DMS 273 (cell line): ENCODE measurements at regions not wholly inside any gene's neighbourhood (a gene's known extent, or its start where the extent isn't known, plus 50 kb on each side); places are given as distances from the start of the nearest gene placed in this dataset.

Experiments used
- DNase-seq: peaks from one replicate; lab custom pipeline; 2025; ENCODE audit not compliant: unreplicated experiment; lab: John Stamatoyannopoulos, UW

DNA sequence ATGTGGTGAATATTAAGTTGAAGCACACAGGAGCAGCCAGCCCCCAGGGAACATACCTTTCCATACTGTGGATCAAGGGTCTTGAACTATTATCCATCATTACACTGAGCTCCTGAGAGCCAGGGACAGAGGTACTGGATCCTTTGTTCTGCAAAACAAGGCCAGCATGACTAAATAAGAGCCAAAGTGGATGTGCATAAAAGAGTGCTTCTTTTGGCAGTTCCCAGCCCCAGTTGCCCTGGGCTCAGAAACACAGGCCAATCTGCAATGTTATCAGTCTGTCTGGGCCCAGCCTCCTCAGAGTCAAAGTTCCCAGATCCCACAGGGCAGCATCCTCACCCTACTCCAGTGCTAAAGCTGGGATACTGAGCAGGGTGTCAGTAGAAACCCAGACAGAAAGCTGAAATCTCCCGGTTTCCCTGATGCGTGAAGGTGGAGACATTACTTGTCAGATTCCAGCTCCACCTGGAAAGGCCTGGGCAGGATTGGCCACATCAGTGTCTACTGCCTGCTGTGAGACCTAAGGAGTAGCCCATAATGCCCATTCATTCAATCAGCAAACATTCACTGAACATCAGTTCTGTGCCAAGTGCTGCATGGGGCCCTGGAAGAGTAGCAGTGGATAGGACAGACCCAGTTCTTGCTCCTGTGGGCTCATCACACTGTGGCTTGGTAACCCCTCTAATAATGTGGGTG, 342.7 kb downstream of the CXCL12 start:
- DNase-seq: no peak

DNA sequence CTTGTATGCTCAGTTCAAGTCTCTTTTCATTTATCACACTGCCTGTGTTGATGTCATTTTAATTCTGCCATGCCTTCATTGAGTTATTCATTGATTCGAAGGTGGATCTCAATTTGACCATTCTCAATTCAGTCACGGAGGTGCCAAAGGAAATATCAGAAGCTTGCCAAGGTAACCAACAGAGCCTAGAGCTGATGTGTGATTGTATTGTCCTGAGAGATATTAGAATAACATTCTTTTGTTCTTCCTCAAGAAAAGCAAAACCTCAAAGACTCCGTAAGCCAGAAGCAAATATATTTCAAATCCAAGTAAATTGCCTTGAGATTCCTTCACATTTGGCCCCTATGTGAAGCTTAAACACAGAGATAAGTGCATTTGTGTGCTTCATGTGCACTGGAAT, 345.3 kb downstream of the CXCL12 start:
- DNase-seq: no peak

DNA sequence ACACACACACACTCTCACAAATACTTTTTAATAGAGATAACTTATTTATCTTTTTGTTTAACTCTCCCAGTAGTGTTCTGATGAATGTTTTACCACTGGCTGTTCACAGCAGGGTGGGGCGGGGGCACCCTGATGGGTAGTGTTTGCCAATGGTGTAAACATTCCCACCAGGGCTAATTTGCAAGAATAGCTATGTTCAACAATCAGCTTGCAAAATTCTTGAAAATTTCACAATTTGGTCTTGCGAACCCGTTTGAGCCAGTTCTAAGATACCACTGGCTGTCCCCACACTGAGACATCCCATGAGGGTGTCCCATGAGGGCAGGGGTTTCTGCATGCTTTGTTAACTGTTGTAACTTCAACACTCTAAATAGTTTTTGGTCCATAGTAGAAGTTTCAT, 348.5 kb downstream of the CXCL12 start:
- DNase-seq: no peak

DNA sequence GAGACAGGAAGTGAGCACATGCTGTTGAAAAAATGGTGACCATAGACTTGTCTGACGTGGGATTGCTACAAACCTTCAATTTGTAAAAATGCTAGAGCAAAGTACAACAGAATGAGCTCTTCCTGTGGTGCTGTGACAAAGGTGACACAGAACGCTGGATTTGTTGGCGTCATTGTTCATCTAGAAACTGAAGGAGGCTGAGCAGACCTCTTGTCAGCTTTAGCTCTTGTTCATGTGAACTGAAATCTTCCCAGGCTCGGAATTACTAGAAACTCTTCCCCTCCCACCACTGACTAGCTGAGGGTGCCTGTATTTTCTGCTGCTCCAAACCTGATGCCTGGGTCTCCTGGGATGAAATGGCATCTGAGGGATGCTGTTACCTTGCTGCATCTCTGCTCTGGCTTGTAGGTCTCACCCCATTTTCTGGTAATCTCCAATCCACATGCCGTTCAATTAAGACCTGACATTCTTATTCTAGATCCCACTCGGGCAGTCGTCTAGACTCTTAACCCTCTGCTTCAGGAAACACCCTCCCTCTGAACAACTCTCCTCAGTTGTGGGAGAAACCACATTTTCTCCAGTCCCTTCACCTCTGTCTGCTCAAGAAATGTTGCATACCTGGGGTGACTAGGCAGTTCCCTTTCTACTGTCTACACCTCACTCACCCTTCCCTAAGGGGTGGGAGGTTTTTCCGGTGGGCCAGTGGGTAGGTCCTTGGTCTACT, 349.3 kb downstream of the CXCL12 start:
- no peak for DNase-seq

DNA sequence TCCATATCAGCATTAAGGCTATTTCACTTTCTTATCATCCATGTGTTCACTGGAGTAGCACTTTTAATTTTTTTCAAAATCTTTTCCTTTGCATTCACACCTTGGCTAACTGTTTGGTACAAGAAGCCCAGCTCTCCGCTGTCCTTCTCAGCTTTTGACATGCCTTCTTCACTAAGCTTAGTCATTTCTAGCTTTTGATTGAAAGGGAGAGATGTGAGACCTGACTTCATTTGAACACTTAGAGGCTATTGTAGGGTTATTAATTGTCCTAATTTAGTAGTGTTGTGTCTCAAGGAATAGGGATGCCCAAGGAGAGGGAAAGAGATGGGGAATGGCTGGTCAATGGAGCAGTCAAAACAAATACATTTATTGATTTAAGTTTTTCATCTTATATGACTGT, 350.0 kb downstream of the CXCL12 start:
- DNase-seq: no peak

DNA sequence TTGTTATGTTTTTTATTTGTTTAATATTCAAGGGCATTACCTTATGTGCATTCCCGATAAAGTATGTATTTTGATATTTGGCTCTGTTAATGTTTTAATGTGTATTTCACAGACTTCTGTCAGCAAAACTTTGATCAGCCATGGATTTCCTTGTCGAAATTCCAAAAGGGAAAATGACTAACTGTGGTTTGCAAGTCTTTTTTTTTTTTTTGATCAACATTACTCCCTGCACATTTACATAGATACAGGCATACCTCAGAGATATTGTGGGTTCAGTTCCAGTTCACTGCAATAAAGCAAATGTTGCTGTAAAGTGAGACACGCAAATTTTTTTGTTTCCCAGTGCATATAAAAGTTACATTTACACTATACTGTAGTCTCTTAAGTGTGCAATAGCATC, 351.9 kb downstream of the CXCL12 start:
- no peak for DNase-seq

DNA sequence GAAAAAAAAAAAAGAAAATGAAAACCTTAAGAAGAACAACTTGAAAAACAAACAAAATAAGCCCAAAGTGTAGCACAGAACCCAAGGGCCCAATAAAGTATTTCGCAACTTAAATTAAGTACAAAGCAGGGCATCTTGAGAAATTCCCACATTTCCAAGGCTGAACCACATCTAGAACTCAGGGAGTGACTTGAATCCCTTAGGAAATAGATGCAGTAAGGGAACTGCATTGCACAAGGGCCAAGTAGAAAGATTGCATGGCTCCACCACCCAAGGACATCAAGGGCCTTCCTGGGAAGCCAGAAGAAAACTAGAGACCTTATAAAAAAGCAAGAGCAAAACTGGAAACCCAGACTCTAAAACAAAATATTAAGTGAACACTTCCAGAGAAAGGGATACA, 352.7 kb downstream of the CXCL12 start:
- no peak for DNase-seq

DNA sequence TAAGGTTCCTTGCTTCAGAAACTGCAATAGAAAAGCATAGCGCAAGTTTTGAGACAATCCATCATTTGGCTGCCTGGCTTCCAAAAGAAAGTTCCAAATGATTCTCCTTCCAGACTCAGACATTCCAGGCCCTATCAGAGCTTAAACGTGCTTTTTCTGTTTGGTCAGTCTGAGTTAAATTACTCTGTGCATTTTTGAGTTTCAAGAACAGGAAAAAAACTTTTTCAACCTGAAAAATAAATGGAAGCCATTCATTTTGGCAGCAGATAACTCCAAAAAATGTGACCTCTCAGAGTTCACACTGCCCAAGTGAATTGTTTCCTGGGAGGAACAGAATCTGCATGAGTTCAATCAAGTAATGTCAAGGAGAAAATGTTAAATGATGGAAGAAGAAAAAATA, 354.2 kb downstream of the CXCL12 start:
- no peak for DNase-seq

DNA sequence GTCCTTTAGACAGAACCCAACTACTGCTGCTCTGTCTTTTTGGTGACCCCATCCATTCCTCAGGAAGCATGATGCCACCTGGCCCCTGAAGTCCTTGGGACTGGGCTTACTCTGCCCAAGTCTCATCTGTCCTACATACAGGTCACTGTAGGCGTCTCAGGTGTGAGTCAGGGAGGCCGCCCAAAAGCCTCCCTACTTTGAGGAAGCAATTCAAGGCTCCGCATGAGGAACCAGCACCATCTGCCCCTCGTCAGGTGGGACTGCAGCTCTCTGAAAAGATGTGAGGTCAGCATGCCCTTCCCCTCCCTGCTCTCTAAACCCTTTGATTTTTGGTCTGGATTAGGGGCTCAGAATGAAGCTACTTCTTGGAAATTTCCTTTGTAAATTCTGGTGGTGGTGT, 354.8 kb downstream of the CXCL12 start:
- peak; percentile 20 for DNase-seq

DNA sequence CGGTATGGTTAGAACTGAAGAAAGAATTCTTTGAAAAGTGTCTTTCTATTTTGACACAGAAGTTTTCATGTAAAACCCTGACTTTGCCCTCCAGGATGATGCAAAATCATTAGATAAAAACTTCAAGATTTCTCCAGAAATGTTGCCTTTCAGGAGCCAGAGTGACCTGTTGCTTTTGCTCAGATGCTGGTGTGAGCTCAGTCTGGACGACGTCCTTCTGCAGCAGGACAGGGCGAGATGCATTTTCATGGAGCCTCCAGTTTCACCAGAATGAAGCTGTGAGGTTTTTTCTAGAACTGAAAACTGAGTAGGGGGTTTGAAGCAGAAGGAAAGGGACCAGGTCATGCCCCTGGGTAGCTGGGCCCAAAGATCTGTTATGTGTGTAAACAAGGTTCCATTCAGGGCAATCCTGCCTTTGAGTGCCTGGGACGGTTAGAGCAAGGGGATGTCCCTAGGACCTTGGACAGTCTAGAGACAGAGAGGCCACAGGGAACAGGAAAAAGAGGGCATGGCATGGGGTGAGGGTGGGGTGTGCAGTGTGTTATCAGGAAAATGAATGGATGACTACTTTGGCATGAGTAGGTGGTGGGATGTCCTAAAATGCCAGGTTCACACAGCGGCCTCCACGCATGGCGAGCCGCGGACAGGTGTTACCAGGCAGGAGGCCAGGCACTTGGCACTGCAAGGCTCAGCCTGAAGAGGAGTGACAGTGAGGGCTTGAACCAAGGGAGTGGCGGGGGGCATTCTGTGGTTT, 356.3 kb downstream of the CXCL12 start:
- DNase-seq: no peak

DNA sequence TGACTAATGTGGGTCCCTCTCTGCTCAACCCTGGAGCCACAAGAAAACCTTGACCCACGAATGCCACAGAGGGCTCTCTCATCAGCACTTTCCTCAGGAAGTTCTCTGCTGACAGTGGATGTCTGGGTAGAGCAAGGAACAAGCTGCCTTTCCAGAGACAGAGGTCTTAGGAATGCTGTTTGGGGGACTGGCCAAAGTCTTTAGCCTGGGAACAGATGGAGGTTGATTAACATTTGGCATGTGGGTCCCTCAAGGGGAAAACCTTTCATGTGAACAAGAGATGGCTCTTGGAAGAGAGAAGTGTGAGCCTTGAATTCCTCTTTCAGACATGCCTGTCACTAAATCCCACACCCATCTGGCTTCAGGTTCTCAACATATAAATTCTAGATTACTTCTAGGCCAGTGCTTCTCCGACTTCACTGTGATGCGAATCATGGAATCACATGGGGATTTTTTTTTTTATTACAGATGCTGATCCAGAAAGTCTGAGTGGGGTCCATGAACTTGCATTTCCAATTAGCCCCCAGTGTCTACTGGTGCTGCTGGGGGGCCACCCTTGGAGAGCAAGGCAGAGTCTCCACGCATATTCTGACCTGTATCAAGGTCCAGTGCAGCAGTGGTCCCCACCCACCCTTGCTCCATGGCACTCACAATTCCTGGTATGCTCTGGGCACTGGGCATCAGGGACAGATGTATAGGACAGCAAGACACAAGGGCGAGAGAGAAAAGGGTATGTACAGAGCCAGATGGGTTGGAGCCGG, 360.4 kb downstream of the CXCL12 start:
- DNase-seq: peak; percentile 83

DNA sequence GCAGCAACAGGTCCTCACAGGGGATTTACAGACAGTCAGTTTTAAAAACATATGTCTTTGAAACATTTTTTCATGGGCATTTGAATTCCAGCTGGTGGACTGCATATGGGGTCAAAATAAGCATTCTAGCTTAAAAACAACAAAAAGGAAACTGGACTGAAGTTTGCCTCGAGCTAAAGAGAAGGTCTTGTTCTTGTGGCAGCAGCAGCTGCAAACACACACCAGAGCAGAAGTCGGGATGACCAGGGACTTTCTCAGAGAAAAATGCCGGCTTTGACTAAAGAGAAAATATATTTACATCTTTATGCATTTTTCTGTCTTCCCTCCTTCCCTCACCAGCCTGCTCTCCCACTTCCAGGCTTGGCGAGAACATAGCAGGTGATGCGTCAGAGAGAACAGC, 361.4 kb downstream of the CXCL12 start:
- no peak for DNase-seq

DNA sequence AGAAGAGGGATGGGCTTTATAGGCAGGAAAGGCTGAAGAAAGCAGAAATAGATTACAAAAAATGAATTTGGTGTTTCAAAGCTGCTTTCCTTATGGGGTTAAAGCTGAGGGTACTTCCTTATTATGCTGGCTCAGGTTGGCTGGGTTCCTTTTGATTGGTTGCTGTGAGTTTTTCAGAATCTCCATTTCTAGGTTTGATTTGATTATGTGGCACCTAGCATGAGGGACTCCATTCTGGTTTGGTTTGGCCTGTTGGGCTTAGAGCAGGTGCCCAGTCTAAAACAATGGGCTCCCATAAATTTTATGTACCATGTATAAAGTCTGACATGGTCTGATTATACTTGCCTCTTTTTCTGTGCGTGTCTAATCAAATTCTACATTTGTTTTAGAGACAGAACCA, 362.7 kb downstream of the CXCL12 start:
- no peak for DNase-seq

DNA sequence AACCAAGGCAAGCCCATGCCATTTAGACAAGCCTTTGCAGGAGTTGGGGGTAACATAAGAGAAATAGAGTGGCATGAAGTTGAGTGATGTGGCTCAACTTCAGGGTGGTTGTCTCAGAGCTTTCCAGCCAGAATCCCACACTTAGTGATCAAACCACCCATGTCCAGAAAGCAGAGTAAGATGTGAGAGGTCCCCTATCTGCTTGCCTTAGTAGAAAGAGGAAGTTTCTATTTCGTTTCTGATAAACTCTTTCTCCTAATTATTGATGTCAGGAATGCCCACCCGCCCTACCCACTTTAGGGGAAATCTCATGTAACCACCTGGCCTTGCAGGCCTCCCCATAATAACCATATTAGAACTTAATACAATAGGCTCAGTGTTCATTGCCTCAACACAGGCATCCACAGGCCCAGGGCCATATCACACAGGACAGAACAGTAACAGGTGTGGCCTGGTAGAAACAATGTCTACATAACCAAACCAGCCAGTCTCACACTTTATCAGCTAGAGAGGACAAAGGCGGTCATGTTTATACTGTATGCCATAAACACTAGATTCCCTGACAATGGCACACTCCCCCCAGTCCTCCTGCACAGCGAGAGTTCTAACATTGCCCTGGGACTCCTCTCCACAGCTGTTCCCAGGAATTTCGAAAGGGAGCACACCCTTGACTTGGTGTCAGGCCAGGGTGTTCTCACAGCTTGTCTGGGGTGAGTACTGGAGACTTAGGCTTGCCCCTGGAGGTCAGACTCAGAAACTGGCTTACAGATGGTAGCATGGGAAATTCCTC, 364.4 kb downstream of the CXCL12 start:
- peak; percentile 2 for DNase-seq

DNA sequence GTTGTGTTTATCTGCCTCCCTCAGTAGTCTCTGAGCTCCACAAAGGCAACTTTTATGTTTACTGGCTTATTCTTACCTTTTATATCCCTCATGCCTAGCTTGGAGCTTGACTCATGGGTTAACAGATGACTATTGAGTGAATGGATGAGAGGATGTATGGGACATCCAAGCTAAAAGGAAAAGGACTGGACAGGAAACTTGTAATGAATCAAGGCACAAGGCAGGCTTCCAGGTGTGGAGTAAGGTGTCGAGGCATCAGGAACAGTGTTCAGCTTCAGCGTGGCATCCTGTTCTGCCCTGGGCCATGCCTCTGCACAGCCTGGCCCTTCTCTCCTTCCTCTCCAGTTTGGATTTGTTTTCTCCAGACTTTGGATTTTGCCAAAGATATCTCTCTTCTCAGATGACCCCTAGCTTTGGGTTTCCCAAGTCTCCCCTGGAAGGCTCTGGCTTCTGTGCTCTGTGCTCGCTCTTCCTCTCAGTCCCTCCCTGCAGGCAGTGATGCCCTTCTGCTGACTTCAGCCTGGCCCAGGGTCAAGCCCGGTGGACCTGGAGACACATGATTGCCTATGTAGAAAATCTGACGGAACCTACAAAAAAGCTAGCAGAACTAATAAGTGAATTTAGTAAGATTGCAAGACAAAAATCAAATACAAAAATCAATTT, 367.3 kb downstream of the CXCL12 start:
- no peak for DNase-seq

DNA sequence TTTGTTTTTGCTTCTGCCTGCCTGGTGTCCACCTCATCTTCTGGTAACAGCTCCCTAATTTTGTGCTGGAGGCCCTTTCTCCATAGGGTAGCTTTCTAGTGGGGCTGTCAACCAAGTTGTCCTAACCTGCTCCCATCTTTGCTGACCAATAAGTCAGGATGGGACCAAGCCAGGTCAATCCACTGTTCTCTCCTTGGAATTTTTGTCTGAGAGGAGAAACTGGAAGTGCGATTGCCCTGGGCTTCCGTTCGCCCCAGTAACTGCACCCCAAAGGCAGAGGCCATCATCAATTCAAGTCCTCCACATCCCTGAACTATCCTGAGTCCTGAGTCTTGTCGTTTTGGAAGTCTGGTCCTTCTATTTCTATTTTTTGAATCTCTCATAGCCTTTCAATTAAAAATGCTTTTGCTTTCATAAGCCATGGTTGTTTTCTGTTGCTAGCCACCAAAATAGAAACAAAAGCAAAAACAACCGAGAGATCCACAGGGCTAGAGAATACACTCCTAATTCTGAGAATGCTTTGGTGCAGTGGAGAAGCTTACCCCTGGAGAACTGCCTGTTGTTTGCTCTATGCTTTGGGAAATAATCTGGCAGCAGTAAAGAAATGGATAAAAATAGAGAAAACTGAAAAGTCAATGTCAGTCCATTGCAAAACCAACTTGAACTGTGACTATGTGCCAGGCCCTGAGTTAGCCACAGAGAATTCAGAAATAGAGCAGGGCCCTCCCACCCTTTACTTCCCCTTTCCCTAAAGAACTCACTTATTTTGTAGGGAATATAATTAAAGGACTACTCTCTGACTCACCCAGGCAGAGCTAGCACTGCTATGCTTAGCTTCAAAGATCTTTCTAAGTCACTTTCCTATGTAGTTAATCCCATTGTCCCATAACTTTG, 368.1 kb downstream of the CXCL12 start:
- DNase-seq: no peak

DNA sequence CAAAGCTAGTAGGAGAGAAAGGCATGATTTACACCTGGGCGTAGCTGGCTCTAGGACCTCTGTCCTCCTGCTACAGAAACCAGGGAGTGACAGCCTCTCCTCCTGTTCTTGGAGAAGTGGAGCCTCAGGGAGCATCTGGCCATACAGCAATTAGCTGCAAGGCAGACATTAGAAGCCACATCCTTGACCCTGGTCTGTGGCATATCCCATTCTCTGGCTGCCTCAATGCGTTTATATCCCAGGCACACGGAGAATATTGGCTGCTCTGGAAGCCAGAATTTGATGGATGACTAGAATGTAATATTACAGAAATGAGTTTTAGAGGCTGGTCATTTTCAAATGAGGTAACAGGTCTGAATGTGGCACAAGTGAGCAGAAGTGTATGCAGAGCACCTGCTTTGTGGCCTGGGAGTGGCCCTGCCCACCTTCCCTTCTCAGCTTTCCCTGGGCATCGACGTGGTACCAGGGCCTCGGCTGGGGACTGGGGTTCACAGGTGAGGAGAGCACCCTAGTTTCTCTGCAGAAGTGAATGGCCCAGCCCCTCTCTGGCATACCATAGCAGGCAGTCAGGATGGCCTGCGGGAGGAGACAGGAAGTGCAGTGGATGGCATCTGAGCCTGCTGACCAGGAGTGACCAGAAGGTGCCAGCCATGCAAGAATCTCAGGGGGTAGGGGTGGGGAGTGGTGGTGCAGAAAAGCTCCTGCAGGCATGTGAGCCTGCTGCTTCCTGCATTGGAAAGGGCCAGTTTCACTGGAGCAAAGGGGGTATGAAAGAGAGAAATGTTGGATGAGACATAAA, 367.2 kb upstream of the ZNF32 start:
- DNase-seq: no peak

DNA sequence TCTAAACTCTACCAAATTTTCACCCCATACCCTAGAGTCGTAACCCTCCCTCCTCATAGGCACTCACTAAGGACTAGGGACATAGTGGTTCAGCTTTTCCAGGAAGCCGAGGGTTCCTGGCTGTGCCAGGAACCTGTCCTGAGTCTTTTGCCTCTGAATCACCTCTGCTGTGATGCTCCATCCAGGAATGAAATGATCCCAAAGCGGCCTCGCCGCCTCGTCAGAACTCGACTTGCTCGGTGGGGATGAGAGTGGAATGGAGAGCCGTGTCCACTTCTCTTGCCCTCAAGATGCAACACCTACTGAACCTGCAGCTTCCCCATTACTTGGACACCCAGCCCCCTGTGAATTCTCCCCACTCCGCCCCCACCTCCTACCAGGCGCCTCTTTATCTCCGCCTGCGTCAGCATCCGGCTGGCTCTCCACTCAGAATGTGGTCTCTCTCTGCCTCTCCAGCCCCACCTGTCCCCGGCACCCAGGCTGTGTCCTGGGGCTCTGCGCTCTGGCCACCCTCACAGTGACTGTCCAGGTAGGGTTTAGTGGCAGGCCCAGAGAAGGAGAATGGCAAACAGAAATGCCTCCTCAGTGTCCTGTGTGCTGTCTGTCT, 366.1 kb upstream of the ZNF32 start:
- DNase-seq: no peak
